ENCODE measurements at regions not wholly inside any gene's neighbourhood (a gene's known extent, or its start where the extent isn't known, plus 50 kb on each side); places are given as distances from the start of the nearest gene placed in this dataset.

DNA sequence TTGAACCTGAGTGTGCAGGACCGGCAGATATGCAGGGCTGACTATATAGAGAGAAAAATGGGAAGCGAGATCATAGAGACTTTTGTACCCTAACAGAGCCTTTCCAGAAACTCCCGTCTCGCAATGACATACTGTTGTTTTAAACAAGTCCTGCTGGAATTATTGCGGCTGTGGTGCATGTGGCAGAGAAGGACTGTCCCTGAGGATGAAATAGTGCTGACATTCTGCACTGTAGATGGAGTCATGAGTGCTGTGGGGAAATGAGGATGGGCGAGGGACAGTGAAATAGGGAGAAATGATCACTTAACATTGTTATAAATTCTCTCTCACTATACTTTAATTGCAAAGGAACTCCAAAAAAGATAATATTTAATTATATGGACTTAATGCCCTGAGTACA lies 50.4 kb upstream of the KLHL14 start:
- DNase-seq (ENCODE audit: low read depth, low spot score): no peak
- ChIA-PET POLR2A (no interaction called here), CTCF (no interaction called here)
- TF ChIP-seq, protein P1, sequence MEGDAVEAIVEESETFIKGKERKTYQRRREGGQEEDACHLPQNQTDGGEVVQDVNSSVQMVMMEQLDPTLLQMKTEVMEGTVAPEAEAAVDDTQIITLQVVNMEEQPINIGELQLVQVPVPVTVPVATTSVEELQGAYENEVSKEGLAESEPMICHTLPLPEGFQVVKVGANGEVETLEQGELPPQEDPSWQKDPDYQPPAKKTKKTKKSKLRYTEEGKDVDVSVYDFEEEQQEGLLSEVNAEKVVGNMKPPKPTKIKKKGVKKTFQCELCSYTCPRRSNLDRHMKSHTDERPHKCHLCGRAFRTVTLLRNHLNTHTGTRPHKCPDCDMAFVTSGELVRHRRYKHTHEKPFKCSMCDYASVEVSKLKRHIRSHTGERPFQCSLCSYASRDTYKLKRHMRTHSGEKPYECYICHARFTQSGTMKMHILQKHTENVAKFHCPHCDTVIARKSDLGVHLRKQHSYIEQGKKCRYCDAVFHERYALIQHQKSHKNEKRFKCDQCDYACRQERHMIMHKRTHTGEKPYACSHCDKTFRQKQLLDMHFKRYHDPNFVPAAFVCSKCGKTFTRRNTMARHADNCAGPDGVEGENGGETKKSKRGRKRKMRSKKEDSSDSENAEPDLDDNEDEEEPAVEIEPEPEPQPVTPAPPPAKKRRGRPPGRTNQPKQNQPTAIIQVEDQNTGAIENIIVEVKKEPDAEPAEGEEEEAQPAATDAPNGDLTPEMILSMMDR (IDR thresholded peaks at IDR 0.05; ENCODE audit: insufficient read depth, low read length, missing control alignments): no peak
- H3K4me3 ChIP-seq (ENCODE audit: low read depth, low read length): no peak overlapping the region

Measured in AG04449 (cell line).